Sigmoid colon (tissue), 6 donors: ENCODE measurements at regions not wholly inside any gene's neighbourhood (a gene's known extent, or its start where the extent isn't known, plus 50 kb on each side); places are given as distances from the start of the nearest gene placed in this dataset.

Source experiments
- DNase-seq: peaks from one replicate; pipeline ENCODE4 v3.0.0-alpha.2; 2019
- H3K27ac ChIP-seq, 4 donors: fragments of 200-600 bp; sonication (generic); one replicate each; pipeline ENCODE4 v1.5.1; 2016 to 2019; ENCODE audit warnings: mild to moderate bottlenecking in 1 of 4
- H3K27me3 ChIP-seq, 3 donors: fragments of 200-600 bp; sonication (generic); one replicate each; pipeline ENCODE4 v1.5.1; 2019; ENCODE audit warnings: mild to moderate bottlenecking in 1 of 3
- H3K36me3 ChIP-seq, 4 donors: fragments of 200-600 bp; sonication (generic); one replicate each; pipeline ENCODE4 v1.5.1; 2016 to 2019
- H3K4me1 ChIP-seq, 4 donors: fragments of 200-600 bp; sonication (generic); one replicate each; pipeline ENCODE4 v1.5.1; 2017 to 2019
- H3K4me3 ChIP-seq, 4 donors: fragments of 200-600 bp; sonication (generic); one replicate each; pipeline ENCODE4 v1.5.1; 2017 to 2019; ENCODE audit warnings: mild to moderate bottlenecking in 2 of 4, moderate library complexity in 1 of 4
- H3K9me3 ChIP-seq, 4 donors: fragments of 200-600 bp in 3 of 4; sonication (generic) in 3 of 4; one replicate each; pipeline versions ENCODE4 v1.5.1 to v1.6.1; 2013 to 2019
- EP300 ChIP-seq, 4 donors: sonication (generic); formaldehyde crosslinking; IDR thresholded peaks; one replicate each; pipeline ENCODE4 v1.6.1; 2017; ENCODE audit warnings: antibody characterized with exemption in 4 of 4
- POLR2A ChIP-seq, 2 donors: fragments of 450-650 bp; IDR thresholded peaks; one replicate each; pipeline ENCODE4 v1.6.1; 2016; ENCODE audit warnings: antibody characterized with exemption in 2 of 2, mild to moderate bottlenecking in 2 of 2, moderate library complexity in 2 of 2
- POLR2AphosphoS5 ChIP-seq, 4 donors: sonication (generic); formaldehyde crosslinking; IDR thresholded peaks; one replicate each; pipeline ENCODE4 v1.6.1; 2017; ENCODE audit warnings: antibody characterized with exemption in 4 of 4
- WGBS, 2 donors: extraction: QIAGEN DNeasy Blood & Tissue Kit; methylation state at CpG; one replicate each; pipeline ENCODE4 v1.1.7; 2013; 5-methylcytosine and 5-hydroxymethylcytosine counted together
- intact Hi-C: fragments of 100-400 bp; cut with DNase I; formaldehyde crosslinking; loops from one replicate; pipeline ENCODE4 v1.15.1; 2023
- TF ChIP-seq, protein P1 (sequence below), 4 experiments: fragments of 450-650 bp in 3 of 4; fragments of 200-600 bp in 1 of 4; IDR thresholded peaks; one replicate each; pipeline ENCODE4 v1.5.1; 2016 to 2019; ENCODE audit warnings: antibody characterized with exemption in 4 of 4, mild to moderate bottlenecking in 3 of 4, moderate library complexity in 2 of 4
- donor health status: healthy with polysubstance abuse.
- donor health status: healthy.

DNA sequence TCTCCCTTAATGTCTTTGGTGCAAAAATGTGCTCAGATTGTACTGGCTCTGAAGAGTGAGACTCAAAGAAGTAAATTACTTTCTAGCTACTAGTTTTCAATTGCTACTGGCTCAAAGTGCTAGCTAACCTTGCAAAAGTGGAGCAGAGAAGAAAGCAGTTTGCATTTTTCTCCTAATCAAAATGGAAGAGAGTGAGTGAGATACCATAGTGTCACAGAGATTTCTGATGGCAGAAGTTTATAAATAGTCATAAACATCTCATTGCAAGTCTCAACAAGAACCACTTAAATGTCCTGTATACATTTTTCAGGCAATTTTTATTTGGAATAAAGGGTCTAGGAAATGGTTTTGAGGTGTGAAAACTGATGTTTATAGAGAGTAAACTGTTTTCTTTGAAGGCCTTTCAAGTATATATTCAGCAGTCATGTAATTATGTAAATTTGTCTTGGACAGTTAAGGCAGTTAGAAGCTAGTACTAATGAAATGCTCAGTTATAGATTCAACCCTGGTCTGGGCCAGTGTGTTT lies 237.7 kb upstream of the GOLIM4 start:
- no peaks in the 10 kb centered on the region for H3K4me1 ChIP-seq
- no peak for DNase-seq
- TF ChIP-seq POLR2A (IDR thresholded peaks at IDR 0.05) = no peak
- TF ChIP-seq, protein P1, sequence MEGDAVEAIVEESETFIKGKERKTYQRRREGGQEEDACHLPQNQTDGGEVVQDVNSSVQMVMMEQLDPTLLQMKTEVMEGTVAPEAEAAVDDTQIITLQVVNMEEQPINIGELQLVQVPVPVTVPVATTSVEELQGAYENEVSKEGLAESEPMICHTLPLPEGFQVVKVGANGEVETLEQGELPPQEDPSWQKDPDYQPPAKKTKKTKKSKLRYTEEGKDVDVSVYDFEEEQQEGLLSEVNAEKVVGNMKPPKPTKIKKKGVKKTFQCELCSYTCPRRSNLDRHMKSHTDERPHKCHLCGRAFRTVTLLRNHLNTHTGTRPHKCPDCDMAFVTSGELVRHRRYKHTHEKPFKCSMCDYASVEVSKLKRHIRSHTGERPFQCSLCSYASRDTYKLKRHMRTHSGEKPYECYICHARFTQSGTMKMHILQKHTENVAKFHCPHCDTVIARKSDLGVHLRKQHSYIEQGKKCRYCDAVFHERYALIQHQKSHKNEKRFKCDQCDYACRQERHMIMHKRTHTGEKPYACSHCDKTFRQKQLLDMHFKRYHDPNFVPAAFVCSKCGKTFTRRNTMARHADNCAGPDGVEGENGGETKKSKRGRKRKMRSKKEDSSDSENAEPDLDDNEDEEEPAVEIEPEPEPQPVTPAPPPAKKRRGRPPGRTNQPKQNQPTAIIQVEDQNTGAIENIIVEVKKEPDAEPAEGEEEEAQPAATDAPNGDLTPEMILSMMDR (IDR thresholded peaks at IDR 0.05) = no peak
- TF ChIP-seq POLR2AphosphoS5 (IDR thresholded peaks at IDR 0.05) = no peak
- no peaks in the 10 kb centered on the region for H3K36me3 ChIP-seq
- H3K4me3 ChIP-seq = no peak overlapping the region
- no peak overlapping the region for H3K27ac ChIP-seq
- intact Hi-C loops = no loop called here
- no peaks in the 10 kb centered on the region for H3K27me3 ChIP-seq
- H3K9me3 ChIP-seq = no peaks in the 10 kb centered on the region

- no peaks in the 10 kb centered on the region for H3K9me3 ChIP-seq
- TF ChIP-seq POLR2A (IDR thresholded peaks at IDR 0.05) (no peak), EP300 (IDR thresholded peaks at IDR 0.05) (no peak), POLR2AphosphoS5 (IDR thresholded peaks at IDR 0.05) (no peak)
- TF ChIP-seq, protein P1 (IDR thresholded peaks at IDR 0.05) = no peak
- H3K27ac ChIP-seq = no peak overlapping the region
- DNase-seq = no peak
- H3K36me3 ChIP-seq = no peaks in the 10 kb centered on the region
- no peak overlapping the region for H3K4me3 ChIP-seq
- intact Hi-C loops = no loop called here
- no peaks in the 10 kb centered on the region for H3K4me1 ChIP-seq
- 65 to 78% methylated on average over 3 of the region's 3 CpGs for WGBS, 2 donors
- no peaks in the 10 kb centered on the region for H3K27me3 ChIP-seq
These were observed 236.0 kb upstream of the GOLIM4 start for GRCh38 chr3:168331756-168332155.

DNA sequence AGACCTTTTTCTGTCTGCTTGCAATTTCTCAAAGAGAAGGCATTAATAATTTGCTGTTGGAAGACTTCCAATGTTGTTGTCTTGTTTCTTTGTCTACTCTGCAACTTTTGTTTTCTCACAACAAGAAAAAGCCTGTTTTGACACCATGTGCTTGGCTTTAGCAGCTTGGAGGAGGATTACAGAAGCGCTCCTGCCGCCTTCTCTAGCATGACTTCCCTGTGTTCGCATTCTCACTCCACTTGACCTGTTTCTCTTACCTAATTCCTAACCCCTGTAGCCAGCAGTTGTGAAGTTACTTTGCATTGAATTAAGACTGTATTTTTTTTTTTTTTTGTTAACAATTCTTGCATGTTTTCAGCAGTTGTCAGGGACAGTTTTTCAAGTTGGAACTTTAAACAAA lies 235.3 kb upstream of the GOLIM4 start:
- intact Hi-C loops = no loop called here
- Histone ChIP-seq H3K4me1 (no peaks in the 10 kb centered on the region), H3K36me3 (no peaks in the 10 kb centered on the region), H3K9me3 (no peaks in the 10 kb centered on the region), H3K27ac (no peak overlapping the region), H3K27me3 (no peaks in the 10 kb centered on the region), H3K4me3 (no peak overlapping the region)
- TF ChIP-seq POLR2AphosphoS5 (IDR thresholded peaks at IDR 0.05) (no peak), EP300 (IDR thresholded peaks at IDR 0.05) (no peak), POLR2A (IDR thresholded peaks at IDR 0.05) (no peak)
- TF ChIP-seq, protein P1 (IDR thresholded peaks at IDR 0.05) = no peak
- WGBS, 2 donors = 93% methylated on average over 3 of the region's 3 CpGs
- DNase-seq = no peak

GRCh38 chr3:168327856-168328255 lies 232.1 kb upstream of the GOLIM4 start:
- Histone ChIP-seq H3K27ac (no peak overlapping the region), H3K4me1 (no peaks in the 10 kb centered on the region), H3K27me3 (no peaks in the 10 kb centered on the region), H3K9me3 (no peaks in the 10 kb centered on the region), H3K36me3 (no peaks in the 10 kb centered on the region), H3K4me3 (no peak overlapping the region)
- no peak for DNase-seq
- TF ChIP-seq, protein P1 (IDR thresholded peaks at IDR 0.05) = no peak
- no peak for TF ChIP-seq POLR2A (IDR thresholded peaks at IDR 0.05)
- TF ChIP-seq POLR2AphosphoS5 (IDR thresholded peaks at IDR 0.05) = no peak
- no peak for TF ChIP-seq EP300 (IDR thresholded peaks at IDR 0.05)
- intact Hi-C loops = no loop called here
- 77 to 81% methylated on average over 1 of the region's 1 CpG for WGBS, 2 donors

DNA sequence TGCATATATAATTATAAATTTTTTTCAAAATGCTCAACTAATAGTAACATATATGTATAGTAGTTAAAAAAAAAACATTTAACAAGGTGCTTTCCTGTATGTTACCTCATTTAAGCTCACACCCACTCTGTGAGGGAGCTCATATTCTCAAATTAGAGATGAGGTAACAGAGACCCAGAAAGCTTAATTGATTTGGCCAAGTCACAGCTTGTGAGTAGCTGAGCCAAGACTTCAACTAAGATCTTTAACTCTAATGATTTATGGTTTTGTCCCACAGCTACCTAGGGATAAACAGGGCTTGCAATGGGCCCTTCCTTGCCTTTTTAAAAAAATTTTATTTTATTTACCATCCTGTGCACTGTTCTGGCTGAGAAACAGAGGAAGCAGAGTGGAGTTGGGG lies 230.0 kb upstream of the GOLIM4 start:
- no peaks in the 10 kb centered on the region for H3K27me3 ChIP-seq
- no peaks in the 10 kb centered on the region for H3K36me3 ChIP-seq
- H3K27ac ChIP-seq = no peak overlapping the region
- no peak overlapping the region for H3K4me3 ChIP-seq
- no peak for DNase-seq
- TF ChIP-seq EP300 (IDR thresholded peaks at IDR 0.05) (no peak), POLR2A (IDR thresholded peaks at IDR 0.05) (no peak), POLR2AphosphoS5 (IDR thresholded peaks at IDR 0.05) (no peak)
- TF ChIP-seq, protein P1 (IDR thresholded peaks at IDR 0.05) = no peak
- no peaks in the 10 kb centered on the region for H3K9me3 ChIP-seq
- intact Hi-C loops = no loop called here
- H3K4me1 ChIP-seq = no peaks in the 10 kb centered on the region
